ENCODE measurements at regions not wholly inside any gene's neighbourhood (a gene's known extent, or its start where the extent isn't known, plus 50 kb on each side); places are given as distances from the start of the nearest gene placed in this dataset.

DNA sequence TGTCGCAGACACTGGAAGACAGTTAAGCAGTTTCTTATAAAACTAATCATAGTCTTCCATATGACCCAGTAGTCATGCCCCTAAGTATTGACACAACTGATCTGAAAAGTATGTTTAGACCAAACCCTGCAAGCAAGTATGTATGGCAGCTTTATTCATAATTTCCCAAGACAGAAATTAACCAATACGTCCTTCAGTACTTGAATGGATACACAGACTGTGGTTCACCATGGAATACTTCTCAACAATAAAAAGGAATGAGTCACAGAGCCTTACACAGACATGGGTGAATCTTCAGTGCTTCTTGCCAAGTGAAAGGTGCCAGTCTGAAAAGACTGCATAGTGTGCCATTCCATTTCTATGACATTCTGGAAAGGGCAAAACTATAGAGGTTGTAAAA, 50.2 kb upstream of the AKR1E2 start:
- Mint-ChIP-seq H3K27me3 (ENCODE audit: low read depth) (no peaks in the 10 kb centered on the region), H3K27ac (no peak overlapping the region), H3K4me1 (no peaks in the 10 kb centered on the region), H3K4me3 (no peak overlapping the region), H3K9me3 (no peaks in the 10 kb centered on the region; a peak in 1 of 5 replicates), H3K36me3 (ENCODE audit: insufficient read depth in 1 of 3, low read depth in 3 of 3) (no peaks in the 10 kb centered on the region)
- no peak overlapping the region for H3K4me2 ChIP-seq (ENCODE audit: insufficient read depth, insufficient read length, low read length)
- WGBS (ENCODE audit: extremely low coverage, insufficient read length, low lambda C conversion rate), result no CpG with 5 or more reads among the region's 2 CpGs
- no peak overlapping the region for H2AK5ac ChIP-seq (ENCODE audit: insufficient read length, low read length)
- no peak overlapping the region for H4K8ac ChIP-seq (replicated peaks; ENCODE audit: insufficient read length, low read depth, low read length)
- no peak overlapping the region for H4K91ac ChIP-seq (ENCODE audit: insufficient read length, low read depth, low read length)
- H3K27me3 ChIP-seq (ENCODE audit: insufficient read depth, low read length), result no peaks in the 10 kb centered on the region
- H4K20me1 ChIP-seq (ENCODE audit: control insufficient read depth, insufficient read depth, insufficient read length), result no peaks in the 10 kb centered on the region
- H3K4ac ChIP-seq (ENCODE audit: low read depth, low read length), result no peak overlapping the region
- no peak overlapping the region for H3K18ac ChIP-seq (ENCODE audit: insufficient read length, low read depth, low read length)
- no peak overlapping the region for H2BK120ac ChIP-seq (ENCODE audit: low read depth, low read length, poor library complexity, severe bottlenecking)
- no peak overlapping the region for H2BK15ac ChIP-seq (ENCODE audit: low read depth, low read length)
- no peaks in the 10 kb centered on the region for H3K4me1 ChIP-seq (ENCODE audit: insufficient read depth, low read length)
- H4K5ac ChIP-seq (ENCODE audit: insufficient read length, low read depth, low read length), result no peak overlapping the region
- no peak for DNase-seq
- no peak overlapping the region for H2BK12ac ChIP-seq (ENCODE audit: insufficient read length, low read depth, low read length)
- TF ChIP-seq, protein P1, sequence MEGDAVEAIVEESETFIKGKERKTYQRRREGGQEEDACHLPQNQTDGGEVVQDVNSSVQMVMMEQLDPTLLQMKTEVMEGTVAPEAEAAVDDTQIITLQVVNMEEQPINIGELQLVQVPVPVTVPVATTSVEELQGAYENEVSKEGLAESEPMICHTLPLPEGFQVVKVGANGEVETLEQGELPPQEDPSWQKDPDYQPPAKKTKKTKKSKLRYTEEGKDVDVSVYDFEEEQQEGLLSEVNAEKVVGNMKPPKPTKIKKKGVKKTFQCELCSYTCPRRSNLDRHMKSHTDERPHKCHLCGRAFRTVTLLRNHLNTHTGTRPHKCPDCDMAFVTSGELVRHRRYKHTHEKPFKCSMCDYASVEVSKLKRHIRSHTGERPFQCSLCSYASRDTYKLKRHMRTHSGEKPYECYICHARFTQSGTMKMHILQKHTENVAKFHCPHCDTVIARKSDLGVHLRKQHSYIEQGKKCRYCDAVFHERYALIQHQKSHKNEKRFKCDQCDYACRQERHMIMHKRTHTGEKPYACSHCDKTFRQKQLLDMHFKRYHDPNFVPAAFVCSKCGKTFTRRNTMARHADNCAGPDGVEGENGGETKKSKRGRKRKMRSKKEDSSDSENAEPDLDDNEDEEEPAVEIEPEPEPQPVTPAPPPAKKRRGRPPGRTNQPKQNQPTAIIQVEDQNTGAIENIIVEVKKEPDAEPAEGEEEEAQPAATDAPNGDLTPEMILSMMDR (conservative IDR thresholded peaks at IDR 0.05), result no peak
- no peak overlapping the region for H2BK20ac ChIP-seq (ENCODE audit: low read depth, low read length, poor library complexity, severe bottlenecking)
- no peak overlapping the region for H3K27ac ChIP-seq (ENCODE audit: insufficient read length, low read depth, low read length)
- H3K14ac ChIP-seq (ENCODE audit: insufficient read depth, low read length), result no peak overlapping the region
- no peak overlapping the region for H2AFZ ChIP-seq (ENCODE audit: low read length)
- H2BK5ac ChIP-seq (ENCODE audit: insufficient read length, low read length), result no peak overlapping the region
- no peaks in the 10 kb centered on the region for H3K23me2 ChIP-seq (ENCODE audit: insufficient read length, low read depth, low read length, poor library complexity, severe bottlenecking)
- H3K9me3 ChIP-seq (ENCODE audit: control insufficient read depth, low read depth, low read length), result no peaks in the 10 kb centered on the region
- no peak overlapping the region for H3K23ac ChIP-seq (ENCODE audit: insufficient read length, low read depth, low read length)
- no peak overlapping the region for H3K56ac ChIP-seq (ENCODE audit: insufficient read length, low read depth, low read length)
- H3K79me2 ChIP-seq (ENCODE audit: insufficient read depth, low read length), result no peaks in the 10 kb centered on the region
- no peaks in the 10 kb centered on the region for H3K79me1 ChIP-seq (ENCODE audit: insufficient read depth, low read depth, low read length, poor library complexity, severe bottlenecking)
- no peak overlapping the region for H3T11ph ChIP-seq (ENCODE audit: low read length)
- H3K9ac ChIP-seq (ENCODE audit: extremely low read depth, insufficient read length, low read length), result no peak overlapping the region
